ENCODE measurements at regions not wholly inside any gene's neighbourhood (a gene's known extent, or its start where the extent isn't known, plus 50 kb on each side); places are given as distances from the start of the nearest gene placed in this dataset.

- TF ChIP-seq CTCF (IDR thresholded peaks at IDR 0.05) (no peak), ZFX (IDR thresholded peaks at IDR 0.05; ENCODE audit: borderline replicate concordance) (no peak)
Measured at GRCh38 chr4:65152205-65152604, 518.1 kb downstream of the EPHA5 start.

Data from 22Rv1 (cell line).